HG03280 (cell line): ENCODE measurements at regions not wholly inside any gene's neighbourhood (a gene's known extent, or its start where the extent isn't known, plus 50 kb on each side); places are given as distances from the start of the nearest gene placed in this dataset.

Experiments used
- ATAC-seq: cut with Tn5 transposase; IDR thresholded peaks from one replicate; pipeline ENCODE4 v1.9.1; 2021; ENCODE audit warnings: mild to moderate bottlenecking, moderate library complexity; ENCODE audit not compliant: unreplicated experiment

DNA sequence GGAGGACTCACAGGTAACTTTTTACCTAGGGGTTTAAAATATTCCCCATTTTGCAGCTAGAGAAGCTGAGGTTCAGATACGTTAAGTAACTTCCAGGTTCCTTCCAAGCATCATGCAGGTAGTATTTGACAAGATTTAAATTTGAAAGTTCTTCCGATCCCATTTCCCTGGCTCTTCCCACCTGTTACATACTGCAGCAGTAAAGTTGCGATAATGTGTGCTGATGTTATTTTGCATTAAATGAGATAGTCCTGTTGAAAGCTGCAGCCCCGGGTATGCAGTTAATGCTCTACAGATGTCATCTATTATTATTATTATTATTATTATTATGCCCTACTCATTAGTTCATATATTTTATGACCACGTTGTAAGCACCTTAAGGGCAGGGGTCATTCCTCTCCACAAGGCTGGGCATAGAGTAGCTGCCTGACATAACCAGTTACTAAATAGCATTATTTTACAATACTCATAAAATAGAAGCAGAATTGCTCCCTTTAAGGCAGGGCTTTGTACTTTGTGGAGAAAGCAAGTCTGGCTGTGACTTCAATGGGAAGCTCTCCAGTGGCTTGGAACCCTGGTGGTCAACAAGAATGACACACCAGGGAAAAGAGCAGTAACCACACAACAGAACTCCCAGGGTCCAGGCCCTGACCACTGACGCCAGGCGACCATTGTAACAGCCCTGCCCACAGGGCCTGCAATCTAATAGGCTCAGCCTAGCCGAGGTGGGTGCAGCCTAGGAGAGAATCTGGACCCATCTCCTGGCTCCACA is 90.8 kb upstream of the CALM2 start:
- no peak for ATAC-seq

DNA sequence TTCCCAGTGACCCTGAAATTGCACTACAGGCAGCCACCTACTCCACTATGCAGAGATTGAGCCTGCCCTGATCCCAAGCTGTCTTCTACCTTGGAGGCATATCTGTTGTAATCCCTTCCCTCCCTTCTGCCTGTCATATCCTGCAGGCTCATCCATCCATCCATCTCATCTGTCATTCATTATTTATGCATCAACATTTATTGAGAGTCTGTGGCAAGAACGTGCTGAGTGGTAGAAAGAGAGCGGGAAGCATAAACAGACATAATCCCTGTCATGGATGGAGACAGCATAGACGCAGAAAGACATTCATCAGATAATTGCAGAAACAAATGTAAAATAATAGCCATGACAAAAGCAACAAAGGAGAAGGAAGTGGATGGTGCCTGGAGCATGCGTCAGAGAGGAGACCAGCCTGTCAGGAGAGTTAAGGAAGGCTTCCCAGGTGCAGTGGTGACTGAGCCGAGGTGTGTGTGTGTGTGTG is 89.5 kb upstream of the CALM2 start:
- ATAC-seq, result no peak

DNA sequence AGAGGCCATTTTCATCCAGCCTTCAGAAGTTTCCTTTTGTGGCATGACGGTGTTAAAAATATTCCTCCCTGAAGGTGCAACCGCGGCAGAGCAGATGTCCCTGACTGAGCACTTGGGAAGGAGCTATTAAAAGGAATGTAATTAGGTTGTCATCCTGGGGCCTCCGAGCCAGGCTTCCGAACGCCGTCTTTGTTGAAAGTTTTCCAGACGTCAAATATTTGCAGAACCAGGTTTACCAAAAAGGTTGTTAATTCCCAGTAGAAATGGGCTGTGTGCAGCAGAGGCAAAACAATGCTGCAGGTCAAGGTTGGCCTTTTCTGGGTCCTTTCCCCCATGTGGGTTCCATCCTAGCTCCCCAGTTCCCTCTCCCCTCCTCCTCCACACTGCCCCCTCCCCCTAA is 88.8 kb upstream of the CALM2 start:
- no peak for ATAC-seq

DNA sequence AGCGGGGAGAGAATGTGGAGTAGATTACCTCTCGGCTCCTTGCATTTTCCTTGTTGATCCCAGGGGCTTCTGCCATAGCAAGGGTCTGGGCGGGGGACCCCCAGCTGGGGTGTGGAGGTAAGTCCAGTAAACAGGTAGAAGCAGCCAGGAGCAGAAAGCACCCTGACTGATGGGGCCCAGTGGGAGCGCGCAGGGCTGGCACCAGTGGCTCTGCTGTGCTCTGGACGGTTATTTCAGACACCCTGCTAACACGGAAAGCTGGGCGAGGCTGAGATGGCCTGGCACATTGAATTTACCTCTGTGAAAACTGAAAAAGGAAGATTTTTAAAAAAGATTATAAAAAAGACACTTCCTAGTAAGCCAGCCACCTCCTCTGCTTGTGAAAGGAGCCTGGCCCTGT is 88.4 kb upstream of the CALM2 start:
- no peak for ATAC-seq

DNA sequence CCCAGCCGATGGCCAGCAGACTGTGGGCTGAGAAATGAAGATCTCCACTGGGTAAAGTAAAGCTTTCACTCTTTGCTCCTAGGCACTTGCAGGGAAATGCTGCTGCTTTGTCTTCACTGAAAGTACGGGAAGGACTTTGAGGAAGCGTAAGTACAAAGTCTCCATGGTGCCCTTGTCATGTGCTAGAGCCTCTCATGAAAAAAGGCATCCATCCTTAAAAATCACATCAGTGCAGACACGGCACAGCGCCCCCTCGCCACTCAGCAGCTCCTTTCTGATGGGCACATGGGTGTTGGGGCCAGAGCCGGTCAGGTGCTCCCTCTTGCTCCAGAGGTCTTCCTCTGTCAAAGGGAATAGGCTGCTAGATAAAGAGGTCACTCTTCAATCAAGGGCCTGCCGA is 87.8 kb upstream of the CALM2 start:
- no peak for ATAC-seq

DNA sequence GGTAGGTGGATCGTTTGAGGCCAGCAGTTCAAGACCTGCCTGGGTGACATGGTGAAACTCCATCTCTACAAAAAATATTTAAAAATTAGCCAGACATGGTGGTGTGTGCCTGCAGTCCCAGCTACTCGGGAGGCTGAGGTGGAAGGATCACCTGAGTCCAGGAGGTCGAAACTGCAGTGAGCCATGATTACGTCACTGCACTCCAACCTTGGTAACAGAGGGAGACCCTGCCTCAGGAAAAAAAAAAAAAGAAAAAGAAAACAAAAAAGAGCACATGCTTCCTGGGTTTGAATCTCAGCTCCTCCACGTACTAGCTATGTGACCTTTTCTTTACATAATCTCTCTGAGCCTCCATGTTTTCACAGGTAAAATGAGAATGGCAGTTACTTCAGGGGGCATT is 86.3 kb upstream of the CALM2 start:
- ATAC-seq, result no peak

DNA sequence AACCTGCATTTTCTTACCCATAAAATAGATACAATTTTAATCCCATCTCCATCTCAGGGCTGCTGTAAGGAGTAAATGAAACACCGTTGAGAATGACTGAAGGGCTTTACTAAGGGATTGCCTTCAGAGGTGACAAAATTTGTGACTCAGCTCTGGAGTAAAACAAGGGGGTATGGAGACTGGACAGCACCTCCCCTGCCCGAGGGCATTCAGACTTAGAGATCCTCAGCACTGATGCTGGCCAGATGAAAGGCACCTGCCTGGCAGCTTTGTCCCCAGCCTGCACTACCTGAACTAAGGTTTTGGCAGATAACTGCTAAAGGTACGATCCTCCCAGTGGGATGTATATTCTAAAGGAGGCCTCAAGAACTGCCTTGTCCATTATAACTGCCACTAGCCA is 84.7 kb upstream of the CALM2 start:
- no peak for ATAC-seq

DNA sequence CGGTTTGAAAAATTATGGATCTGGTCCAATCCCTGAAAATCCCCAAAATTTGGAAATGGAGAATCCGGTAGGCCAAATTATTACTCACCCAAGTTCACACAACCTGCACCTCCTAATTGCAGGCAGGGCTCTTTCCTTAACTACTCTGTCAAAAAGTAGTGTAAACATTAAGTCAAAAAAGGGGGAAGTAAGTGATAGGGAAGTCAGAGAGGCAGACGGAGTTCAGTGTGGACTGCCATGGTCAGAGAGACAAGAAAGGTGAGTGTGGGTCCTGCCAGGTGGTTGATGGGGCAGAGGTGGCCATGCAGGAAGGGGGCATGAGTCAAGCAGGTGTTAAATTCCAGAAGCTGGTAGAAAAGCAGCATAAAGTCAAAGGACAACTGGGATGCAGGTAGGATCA is 83.5 kb upstream of the CALM2 start:
- no peak for ATAC-seq

DNA sequence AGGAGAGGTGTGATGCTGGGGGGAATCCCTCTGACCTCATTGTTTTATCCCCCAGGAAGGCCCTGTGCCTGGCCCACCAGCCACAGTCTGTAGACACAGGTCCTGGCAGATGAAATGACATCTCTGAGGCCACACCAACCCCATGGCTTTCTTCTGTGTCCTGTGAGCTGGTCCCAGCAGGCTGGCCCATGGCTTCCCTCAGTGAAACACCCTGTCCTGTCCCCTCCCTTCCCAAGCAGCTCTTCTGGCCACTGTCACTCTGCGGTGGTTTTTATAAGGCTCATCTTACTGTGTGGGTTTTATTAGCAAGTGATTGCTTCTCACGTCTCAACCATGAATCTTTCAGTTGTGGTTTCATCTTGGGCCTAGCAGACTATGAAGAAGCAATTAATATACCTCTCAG is 81.6 kb upstream of the CALM2 start:
- ATAC-seq, result no peak

DNA sequence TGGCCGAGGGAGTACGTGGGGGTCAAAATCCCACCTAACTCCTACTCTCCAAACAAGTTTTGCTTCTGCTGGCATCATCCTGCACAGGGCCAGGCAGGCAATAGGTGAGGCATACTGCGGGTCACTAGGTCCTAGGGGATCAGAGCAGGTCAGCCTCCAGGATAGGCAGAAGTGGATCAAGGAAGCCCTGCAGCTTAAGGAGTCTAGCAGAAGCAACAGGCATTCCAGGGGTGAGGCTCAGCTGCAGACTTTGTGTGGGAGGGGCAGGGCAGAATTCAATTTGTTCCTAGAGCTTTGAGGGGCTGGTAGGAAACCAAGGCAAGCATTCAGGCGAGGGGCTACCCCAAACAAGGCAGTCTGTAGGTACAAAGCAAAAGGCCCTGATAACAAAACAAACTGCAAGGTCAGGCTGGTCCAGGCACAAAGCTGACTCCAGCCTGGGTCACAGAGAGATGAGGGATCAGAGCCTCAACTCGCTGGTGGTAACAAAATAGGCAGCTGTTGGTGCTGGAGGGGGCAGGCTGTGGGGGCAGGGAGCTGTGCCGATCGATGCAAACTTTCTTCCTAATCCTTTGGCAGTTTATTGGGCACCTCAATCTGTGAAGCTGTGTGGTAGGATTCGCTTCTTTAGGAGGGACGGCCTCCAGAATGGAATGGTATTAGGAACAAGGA is 80.2 kb upstream of the CALM2 start:
- no peak for ATAC-seq

DNA sequence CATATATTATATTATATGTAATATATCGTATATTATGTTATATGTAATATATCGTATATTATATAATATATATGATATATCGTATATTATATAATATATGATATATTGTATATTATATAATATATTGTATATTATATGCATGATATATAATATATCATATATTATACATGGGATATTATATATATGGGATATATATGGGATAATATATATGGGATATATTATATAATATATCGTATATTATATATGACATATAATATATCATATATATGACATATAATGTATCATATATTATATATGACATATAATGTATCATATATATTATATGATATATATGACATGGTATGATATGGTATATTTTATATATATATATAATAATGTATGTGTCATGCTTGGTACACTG is 79.5 kb upstream of the CALM2 start:
- ATAC-seq, result no peak

DNA sequence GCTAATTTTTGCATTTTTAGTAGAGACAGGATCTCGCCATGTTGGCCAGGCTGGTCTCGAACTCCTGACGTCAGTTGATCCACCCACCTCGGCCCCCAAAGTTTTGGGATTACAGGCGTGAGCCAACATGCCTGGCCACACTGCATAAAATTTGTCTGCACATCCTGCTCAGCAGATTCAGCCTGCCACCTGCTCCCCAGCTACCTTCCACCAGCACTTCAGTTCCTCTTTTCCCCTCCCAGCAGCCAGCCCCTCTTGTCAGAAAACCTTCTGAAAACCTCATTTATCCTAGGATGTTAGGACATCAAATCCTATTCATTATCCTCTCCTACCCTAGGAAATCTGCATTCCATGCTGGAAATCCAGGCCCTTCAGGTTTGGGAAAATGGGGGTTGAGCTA is 78.2 kb upstream of the CALM2 start:
- no peak for ATAC-seq

DNA sequence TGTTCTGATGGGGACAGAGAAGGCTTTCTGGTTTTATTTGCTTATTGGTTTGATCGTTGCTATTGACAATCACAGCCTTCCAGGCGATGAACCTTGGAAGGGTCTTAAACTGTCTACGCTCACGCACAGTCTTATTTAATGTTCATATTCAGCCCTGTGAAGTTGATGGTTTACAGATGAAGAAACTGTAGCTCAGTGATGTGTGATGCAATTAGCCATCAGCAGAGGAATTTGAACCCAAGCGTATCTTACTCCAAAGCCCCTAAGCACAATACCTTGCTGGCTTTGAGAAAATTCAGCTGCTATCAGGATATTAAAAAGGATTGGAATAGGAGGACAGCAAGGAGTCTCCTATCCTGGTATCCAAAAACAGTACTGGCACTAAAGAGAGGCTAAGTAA is 77.1 kb upstream of the CALM2 start:
- no peak for ATAC-seq

DNA sequence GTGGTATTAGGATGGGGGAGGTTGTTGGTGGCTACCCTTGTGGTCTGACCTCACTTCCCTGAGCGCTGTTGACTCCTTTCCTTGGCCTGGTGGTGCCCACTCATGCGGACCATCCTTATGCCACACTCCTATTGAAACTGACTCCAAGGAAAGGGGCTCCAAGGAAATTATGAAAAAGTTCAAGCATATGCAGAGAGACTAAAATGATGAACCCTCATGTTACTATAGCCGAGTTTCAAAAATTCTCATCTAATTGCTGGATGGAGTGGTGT is 75.0 kb upstream of the CALM2 start:
- no peak for ATAC-seq

DNA sequence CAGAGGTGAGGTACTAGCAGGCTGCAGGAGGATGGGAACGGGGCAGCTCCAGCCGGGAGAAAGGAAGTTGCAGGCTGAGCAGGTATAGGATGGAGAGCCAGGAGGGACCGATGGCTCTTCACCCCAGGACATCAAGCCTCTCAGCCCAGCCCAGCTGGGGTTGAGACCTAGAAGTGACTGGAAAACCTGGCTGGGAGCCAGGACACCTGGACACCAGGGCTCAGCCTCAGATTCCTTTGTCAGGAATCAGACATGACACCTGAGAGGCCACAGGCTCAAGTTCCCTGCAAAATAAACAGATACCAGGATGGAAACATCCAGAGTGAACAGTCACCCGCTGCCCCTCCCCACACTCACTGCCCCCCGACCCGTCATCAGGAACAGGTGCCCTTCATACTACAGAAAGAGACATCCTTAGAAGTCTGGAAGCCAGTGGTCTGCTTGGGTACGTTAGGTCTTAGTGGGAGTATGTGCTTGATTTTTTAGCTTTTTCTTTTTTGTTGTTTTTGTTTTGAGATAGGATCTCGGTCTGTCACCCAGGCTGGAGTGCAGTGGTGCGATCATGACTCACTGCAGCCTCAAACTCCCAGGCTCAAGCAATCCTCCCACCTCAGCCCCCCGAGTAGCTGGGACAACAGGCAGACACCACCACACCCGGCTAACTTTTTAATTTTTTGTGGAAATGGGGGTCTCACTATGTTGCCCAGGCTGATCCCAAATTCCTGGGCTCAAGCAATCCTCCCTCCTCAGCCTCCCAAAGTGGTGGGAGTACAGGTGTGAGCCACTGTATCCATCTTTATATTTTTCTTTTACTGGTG is 74.5 kb upstream of the CALM2 start:
- no peak for ATAC-seq

DNA sequence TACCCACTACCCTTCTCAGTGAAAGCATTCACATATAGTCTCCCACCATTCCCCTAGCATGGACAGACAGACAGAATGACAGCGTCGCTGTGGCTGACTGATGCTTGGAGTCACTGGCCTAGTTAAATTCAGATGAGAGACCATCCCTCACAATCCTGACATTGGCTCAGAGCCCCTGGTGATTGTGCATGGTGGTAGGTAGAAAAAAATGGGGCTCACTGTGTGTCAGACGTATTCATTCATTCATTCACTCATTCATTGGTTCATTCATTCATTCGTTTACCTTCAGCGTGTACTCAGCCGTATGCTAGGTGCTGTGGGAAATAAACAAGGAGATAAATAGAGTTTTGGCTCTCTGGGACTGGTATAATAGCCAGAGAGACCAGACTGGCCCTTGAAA is 73.6 kb upstream of the CALM2 start:
- ATAC-seq, result no peak

DNA sequence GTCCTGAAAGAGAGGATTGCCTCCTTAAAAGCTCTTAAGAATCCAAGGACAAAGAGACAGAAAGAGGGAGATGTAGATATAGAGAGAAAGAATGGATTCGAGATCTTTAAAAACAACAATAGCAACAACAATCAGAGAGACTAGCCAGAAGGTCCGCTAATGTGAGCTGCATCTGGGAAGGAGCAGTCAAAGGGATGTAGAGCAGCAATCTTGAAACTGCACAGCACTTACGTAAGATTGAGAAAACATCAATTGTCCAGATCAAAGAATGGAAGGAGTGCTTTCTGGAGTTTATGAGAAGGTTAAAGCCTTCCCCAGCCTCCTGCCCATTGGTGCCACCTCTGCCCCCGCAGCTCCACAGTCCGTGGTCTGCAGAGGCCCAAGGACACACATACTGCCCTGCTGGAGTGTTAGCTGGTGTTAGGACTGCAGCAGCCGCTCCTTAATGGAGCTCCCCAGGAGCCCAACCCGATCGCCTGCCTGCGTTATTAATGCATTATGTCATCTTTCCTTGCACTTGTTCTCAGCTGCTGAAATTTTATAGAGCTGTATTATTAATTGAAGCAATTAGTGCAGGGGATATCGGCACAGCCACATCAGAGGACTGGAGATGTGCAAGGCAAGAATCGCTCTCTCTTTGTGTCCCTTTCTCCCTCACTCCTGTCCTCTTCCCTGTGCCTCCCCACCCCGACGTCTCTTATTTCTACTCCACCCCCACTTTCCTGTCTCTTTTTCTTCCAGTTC is 73.0 kb upstream of the CALM2 start:
- ATAC-seq, result no peak

DNA sequence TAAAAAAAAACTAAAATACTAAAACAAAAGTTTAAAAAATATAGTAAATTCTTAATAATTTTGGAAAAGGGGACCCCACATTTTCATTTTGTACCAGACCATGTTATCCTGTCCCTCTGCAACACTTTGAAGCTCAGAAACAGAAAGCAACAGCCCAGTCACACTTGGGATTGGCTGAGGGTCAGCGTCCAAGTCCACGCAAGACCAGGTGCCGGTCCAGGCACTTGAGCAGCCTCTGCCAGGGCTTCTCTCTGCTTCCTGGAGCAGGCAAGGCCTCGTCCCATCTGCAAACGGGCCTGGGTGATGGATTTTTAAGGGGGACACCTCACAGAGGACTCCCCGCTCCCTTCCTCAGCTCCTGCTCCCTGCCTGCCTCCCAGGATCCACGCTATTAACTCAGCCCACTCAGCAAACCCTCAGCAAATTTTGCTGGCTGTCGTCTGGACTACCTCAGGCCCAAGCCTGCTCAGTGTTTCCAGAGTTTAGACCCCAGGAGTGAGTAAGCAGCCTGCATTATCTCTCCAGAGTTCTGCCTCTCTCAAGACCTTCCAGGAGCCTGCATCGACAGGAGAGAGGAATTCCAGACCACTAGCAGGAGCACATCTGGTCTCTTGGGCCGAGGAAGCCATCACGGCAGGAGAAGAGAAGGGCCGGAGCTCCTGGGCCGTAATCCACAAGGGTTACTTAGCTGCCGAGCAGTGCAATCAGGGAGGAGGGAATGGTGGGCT is 67.4 kb upstream of the CALM2 start:
- ATAC-seq, result no peak

DNA sequence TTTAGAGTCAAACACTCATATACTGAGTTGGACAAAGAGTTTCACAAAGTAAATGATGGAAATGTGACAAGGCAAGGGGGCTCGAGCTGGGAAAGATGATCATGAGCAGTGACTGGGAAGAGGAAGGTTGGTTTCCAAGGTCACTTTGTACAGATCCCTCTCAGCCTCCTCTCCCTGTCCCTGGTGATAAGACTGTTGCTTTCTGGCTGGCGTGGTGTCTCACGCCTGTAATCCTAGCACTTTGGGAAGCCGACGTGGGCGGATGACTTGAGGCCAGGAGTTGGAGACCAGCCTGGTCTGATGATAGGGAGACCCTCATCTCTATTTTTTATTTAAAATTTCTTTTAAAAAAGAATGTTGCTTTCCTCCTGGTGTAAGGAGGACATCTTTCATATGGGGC is 65.4 kb upstream of the CALM2 start:
- no peak for ATAC-seq

DNA sequence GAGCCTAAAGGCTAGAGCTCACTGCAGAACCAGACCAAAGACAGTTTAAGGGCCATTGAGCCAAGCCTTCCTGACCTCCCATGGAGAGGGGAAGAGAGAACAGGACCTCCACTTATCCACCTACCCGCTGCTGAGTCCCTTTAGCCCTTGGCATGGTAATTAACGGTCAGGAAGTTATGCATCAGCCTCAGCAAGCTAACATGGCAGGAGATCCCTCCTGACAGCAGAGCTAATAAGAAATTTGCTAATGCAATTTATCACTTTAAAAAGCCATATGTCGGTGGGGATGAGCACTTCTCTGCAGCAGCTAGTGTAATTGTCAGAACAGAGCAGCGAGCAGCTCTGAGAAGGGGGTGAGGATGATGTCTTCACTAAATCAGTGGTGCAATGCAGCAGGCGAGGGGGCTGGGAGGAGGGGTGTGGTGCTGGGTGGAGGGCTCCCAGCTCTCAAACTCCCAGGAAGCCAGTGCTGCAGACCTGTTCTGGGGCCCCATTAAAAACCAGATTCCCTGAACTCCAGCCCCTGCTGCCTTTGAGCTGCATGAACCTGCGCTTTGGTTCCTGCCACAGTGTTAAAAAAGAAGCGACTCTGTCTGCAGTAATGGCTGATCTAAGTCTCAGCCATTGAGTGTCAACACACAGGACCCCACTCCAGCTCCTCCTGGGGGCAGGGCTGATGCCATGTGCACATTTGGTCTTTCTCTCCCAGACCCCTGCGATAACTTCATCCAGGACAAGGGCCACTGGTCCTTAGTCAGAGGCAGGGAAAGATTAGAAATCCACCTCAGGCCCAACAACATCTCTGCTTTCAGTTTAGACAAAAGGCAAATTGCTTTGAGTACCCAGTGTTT is 63.0 kb upstream of the CALM2 start:
- ATAC-seq, result no peak
